Natural killer cell (primary cell): ENCODE measurements at regions not wholly inside any gene's neighbourhood (a gene's known extent, or its start where the extent isn't known, plus 50 kb on each side); places are given as distances from the start of the nearest gene placed in this dataset.

Experiments used
- ATAC-seq, 3 donors: fragments of 150-1000 bp in 2 of 3; fragments of 200-7000 bp in 1 of 3; cut with Tn5 transposase; 1 replicate in 1 of 3; 2 replicates in 2 of 3; pipeline ENCODE4 v1.10.0; 2021; ENCODE audit warnings: mild to moderate bottlenecking in 2 of 3, moderate library complexity in 2 of 3
- DNase-seq, 2 donors: peaks; one replicate each; pipeline versions ENCODE4 v3.0.0 to v3.0.0-alpha.2; 2013 to 2021; ENCODE audit warnings: mixed read lengths in 1 of 2
- H3K27ac ChIP-seq: one replicate; pipeline ENCODE4 v1.5.1; 2013; ENCODE audit warnings: mild to moderate bottlenecking, low read length
- H3K27me3 ChIP-seq: one replicate; pipeline ENCODE4 v1.6.1; 2013; ENCODE audit warnings: low read length; ENCODE audit not compliant: control insufficient read depth, insufficient read depth
- H3K36me3 ChIP-seq: one replicate; pipeline ENCODE4 v1.6.1; 2013; ENCODE audit warnings: low read length; ENCODE audit not compliant: control insufficient read depth, insufficient read depth
- H3K4me1 ChIP-seq: one replicate; pipeline ENCODE4 v1.6.1; 2013; ENCODE audit warnings: low read length; ENCODE audit not compliant: control insufficient read depth, insufficient read depth
- H3K4me3 ChIP-seq: one replicate; pipeline ENCODE4 v1.5.1; 2013; ENCODE audit warnings: low read length
- H3K9me3 ChIP-seq: one replicate; pipeline ENCODE4 v1.6.1; 2013; ENCODE audit warnings: low read length; ENCODE audit not compliant: control insufficient read depth, insufficient read depth
- H3K27ac Mint-ChIP-seq, 2 donors: one replicate each; pipeline ENCODE4 v1.8.0; 2022; ENCODE audit warnings: mild to moderate bottlenecking in 2 of 2, mixed read lengths in 2 of 2, moderate library complexity in 1 of 2
- H3K27me3 Mint-ChIP-seq, 2 donors: one replicate each; pipeline ENCODE4 v1.8.0; 2022; ENCODE audit warnings: low read depth in 2 of 2, mixed read lengths in 2 of 2
- H3K36me3 Mint-ChIP-seq: one replicate; pipeline ENCODE4 v1.8.0; 2022; ENCODE audit warnings: mixed read lengths
- H3K4me1 Mint-ChIP-seq, 2 donors: one replicate each; pipeline ENCODE4 v1.8.0; 2022; ENCODE audit warnings: mixed read lengths in 2 of 2
- H3K4me3 Mint-ChIP-seq: one replicate; pipeline ENCODE4 v1.8.0; 2022; ENCODE audit warnings: mild to moderate bottlenecking, moderate library complexity, mixed read lengths
- H3K9me3 Mint-ChIP-seq, 2 donors: one replicate each; pipeline ENCODE4 v1.8.0; 2022; ENCODE audit warnings: mixed read lengths in 2 of 2
- WGBS: methylation state at CpG from one replicate; pipeline ENCODE4 v1.1.7; 2013; ENCODE audit warnings: missing lambda C conversion rate; ENCODE audit not compliant: insufficient coverage; 5-methylcytosine and 5-hydroxymethylcytosine counted together
- intact Hi-C: fragments of 100-400 bp; cut with micrococcal nuclease; formaldehyde crosslinking; loops from one replicate; pipeline ENCODE4 v1.14.2; 2022
- TF ChIP-seq, protein P1 (sequence below): fragments of 200-600 bp; IDR thresholded peaks from one replicate; pipeline ENCODE4 v1.8.0; 2022; ENCODE audit warnings: antibody characterized with exemption

DNA sequence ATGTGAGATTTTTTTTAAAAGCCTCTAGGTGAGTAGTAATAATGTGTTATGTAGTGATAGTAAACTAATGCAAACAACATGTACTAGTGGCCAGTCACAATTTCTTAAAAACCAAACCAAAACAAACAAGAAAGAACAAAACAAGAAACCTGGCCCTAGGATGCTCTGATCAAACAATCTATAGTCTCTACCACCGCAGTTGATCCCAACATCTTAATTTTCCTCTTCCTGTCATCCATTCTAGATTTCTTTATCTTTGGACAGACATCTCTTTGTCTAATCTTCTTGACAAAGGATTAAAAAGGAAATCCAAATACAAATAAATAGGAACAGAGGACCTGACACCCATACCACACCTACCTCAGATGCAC lies 188.2 kb upstream of the ADAMTS5 start:
- Histone ChIP-seq H3K4me1 (no peaks in the 10 kb centered on the region), H3K36me3 (no peaks in the 10 kb centered on the region), H3K27ac (no peak overlapping the region), H3K9me3 (no peaks in the 10 kb centered on the region), H3K4me3 (no peak overlapping the region), H3K27me3 (no peaks in the 10 kb centered on the region)
- 90% methylated on average over 1 of the region's 1 CpG for WGBS
- Mint-ChIP-seq H3K27ac (no peak overlapping the region), H3K36me3 (no peaks in the 10 kb centered on the region), H3K4me3 (no peak overlapping the region), H3K4me1 (no peaks in the 10 kb centered on the region), H3K27me3 (no peaks in the 10 kb centered on the region), H3K9me3 (peaks cover 11 to 27% of the 10 kb centered on the region in 2 donors)
- no peak for DNase-seq
- no peak for ATAC-seq
- TF ChIP-seq, protein P1, sequence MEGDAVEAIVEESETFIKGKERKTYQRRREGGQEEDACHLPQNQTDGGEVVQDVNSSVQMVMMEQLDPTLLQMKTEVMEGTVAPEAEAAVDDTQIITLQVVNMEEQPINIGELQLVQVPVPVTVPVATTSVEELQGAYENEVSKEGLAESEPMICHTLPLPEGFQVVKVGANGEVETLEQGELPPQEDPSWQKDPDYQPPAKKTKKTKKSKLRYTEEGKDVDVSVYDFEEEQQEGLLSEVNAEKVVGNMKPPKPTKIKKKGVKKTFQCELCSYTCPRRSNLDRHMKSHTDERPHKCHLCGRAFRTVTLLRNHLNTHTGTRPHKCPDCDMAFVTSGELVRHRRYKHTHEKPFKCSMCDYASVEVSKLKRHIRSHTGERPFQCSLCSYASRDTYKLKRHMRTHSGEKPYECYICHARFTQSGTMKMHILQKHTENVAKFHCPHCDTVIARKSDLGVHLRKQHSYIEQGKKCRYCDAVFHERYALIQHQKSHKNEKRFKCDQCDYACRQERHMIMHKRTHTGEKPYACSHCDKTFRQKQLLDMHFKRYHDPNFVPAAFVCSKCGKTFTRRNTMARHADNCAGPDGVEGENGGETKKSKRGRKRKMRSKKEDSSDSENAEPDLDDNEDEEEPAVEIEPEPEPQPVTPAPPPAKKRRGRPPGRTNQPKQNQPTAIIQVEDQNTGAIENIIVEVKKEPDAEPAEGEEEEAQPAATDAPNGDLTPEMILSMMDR, result no peak
- intact Hi-C loops, result no loop called here

DNA sequence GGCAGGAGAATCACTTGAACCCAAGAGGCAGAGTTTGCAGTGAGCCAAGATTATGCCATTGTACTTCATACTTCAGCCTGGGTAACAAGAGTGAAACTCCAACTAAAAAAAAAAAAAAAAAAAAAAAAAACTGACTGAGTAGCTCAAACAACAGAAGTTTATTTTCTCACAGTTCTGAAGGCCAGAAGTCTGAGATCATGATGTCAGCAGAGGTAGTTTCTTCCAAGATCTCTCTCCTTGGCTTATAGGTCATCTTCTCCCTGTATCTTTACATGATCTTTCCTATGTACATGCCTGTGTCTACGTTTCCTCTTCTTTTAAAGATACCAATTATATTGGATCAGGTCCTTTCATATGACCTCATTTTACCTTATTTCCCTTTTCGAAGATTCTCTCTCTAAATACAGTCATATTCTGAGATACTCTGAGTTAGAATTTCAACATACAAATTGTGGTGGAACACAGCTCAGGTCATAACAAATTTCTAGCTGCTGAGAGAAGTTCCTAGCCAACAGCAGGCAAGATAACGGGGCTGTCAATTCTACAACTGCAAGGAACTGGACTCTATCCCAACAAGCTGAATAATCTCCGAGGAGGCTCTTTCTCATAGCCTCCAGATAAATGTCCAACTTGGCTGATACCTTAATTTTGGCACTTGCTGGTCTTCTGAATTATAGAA lies 187.7 kb upstream of the ADAMTS5 start:
- H3K4me3 Mint-ChIP-seq, result no peak overlapping the region

DNA sequence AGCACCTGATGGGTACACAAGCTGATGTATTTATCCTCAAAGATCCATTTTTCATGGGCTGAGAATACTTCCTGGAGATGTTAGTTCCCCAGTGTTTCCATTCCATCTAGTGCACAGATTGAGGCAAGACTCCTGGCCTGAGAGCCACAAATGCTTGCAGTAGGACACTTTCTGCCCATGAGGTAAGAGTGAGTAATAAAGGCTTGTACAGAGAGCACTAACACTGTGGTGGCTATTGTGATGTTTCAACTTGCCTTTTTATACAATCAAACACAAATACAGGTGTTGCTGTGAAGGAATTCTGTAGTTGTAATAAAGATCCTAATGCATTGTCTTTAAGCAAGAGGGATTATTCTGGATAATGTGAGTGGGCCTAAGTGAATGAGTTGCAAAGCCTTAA lies 186.1 kb upstream of the ADAMTS5 start:
- H3K27me3 Mint-ChIP-seq, result no peaks in the 10 kb centered on the region
- TF ChIP-seq, protein P1, result no peak
- H3K4me1 ChIP-seq, result no peaks in the 10 kb centered on the region
- H3K27ac ChIP-seq, result no peak overlapping the region
- H3K4me3 ChIP-seq, result no peak overlapping the region
- H3K27me3 ChIP-seq, result no peaks in the 10 kb centered on the region
- H3K36me3 Mint-ChIP-seq, result no peaks in the 10 kb centered on the region
- H3K36me3 ChIP-seq, result no peaks in the 10 kb centered on the region
- H3K27ac Mint-ChIP-seq, result no peak overlapping the region
- H3K9me3 ChIP-seq, result no peaks in the 10 kb centered on the region
- H3K4me3 Mint-ChIP-seq, result no peak overlapping the region
- H3K4me1 Mint-ChIP-seq, result no peaks in the 10 kb centered on the region
- ATAC-seq, result no peak
- peaks cover 16 to 26% of the 10 kb centered on the region in 2 donors for H3K9me3 Mint-ChIP-seq
- intact Hi-C loops, result no loop called here
- DNase-seq, result no peak

More for the DNA sequence above, 187.7 kb upstream of the ADAMTS5 start:
- no peaks in the 10 kb centered on the region for H3K4me1 Mint-ChIP-seq
- H3K9me3 Mint-ChIP-seq, result peaks cover 15 to 27% of the 10 kb centered on the region in 2 donors
- H3K36me3 Mint-ChIP-seq, result no peaks in the 10 kb centered on the region
- Histone ChIP-seq H3K4me3 (no peak overlapping the region), H3K9me3 (no peaks in the 10 kb centered on the region), H3K4me1 (no peaks in the 10 kb centered on the region), H3K27me3 (no peaks in the 10 kb centered on the region), H3K36me3 (no peaks in the 10 kb centered on the region), H3K27ac (no peak overlapping the region)
- 81% methylated on average over 4 of the region's 4 CpGs for WGBS
- TF ChIP-seq, protein P1, result no peak
- H3K27me3 Mint-ChIP-seq, result no peaks in the 10 kb centered on the region
- intact Hi-C loops, result no loop called here
- no peak for ATAC-seq
- H3K27ac Mint-ChIP-seq, result no peak overlapping the region
- DNase-seq, result no peak

DNA sequence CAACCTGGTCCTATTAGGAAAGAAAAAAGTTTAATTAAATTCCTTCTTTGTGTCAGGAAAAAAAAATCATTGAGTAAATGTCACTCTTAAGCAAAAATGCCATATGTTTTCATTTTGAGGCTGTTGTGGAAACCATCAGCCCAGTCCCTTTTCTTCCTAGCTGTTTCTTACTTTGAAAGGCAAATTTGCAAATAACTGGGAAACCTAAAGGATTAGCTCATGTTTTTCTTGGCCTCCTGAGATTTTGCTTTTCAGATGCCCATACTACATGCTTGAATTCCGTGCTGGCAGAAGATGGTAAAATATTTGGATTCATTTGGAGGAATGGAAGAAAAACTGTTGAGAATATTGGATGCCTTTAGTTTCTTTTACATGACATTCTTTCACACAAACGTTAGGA lies 182.1 kb upstream of the ADAMTS5 start:
- H3K27ac Mint-ChIP-seq, result no peak overlapping the region
- no peaks in the 10 kb centered on the region for H3K4me1 Mint-ChIP-seq
- ATAC-seq (no peak), DNase-seq (no peak)
- Histone ChIP-seq H3K27me3 (no peaks in the 10 kb centered on the region), H3K4me3 (no peak overlapping the region), H3K36me3 (no peaks in the 10 kb centered on the region), H3K4me1 (no peaks in the 10 kb centered on the region), H3K9me3 (no peaks in the 10 kb centered on the region), H3K27ac (no peak overlapping the region)
- no peaks in the 10 kb centered on the region for H3K27me3 Mint-ChIP-seq
- intact Hi-C loops, result no loop called here
- no peaks in the 10 kb centered on the region for H3K36me3 Mint-ChIP-seq
- no peak overlapping the region for H3K4me3 Mint-ChIP-seq
- TF ChIP-seq, protein P1, result no peak
- peaks cover 18 to 24% of the 10 kb centered on the region in 2 donors for H3K9me3 Mint-ChIP-seq
- 50% methylated on average over 1 of the region's 2 CpGs for WGBS
